ENCODE measurements at regions not wholly inside any gene's neighbourhood (a gene's known extent, or its start where the extent isn't known, plus 50 kb on each side); places are given as distances from the start of the nearest gene placed in this dataset.

DNA sequence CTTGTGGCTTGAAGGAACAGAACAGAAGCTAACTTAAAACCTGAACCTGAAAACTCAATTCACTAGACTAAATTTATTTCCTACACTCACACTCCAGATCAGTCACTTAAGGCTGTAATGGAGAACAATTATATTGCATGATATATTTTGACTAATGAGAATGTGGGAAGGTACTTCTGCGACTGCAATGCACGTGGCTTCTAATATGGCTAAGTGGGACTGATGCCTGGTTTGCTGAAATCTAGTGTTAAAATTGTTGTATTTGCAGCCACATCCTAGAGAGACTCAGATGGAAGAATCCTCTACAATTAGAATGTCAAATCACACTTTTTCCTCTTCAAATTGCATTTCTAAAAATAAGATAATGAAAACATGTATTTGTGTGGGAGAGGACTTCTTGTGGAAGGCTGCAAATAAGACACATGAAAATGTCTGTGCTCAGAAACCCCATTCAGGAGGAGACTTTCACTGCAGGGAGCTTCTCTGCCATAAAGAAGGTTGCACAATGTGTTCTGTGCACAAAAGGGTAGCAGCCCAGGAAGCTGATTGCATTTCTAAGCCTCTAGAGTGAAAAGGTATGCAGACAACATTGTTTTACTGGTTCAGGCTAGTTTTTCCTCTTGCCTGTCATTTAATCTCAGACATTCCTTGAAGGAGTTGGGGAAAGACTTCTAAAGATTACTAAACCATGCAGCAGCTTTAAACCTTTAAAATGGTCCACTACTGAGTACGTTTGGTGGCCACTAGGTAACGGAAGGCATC lies 224.3 kb downstream of the NEDD1 start:
- no peak for DNase-seq (ENCODE audit: extremely low read depth, insufficient read length)
- H3K4me3 ChIP-seq (replicated peaks; ENCODE audit: low read depth, low read length), result no peak overlapping the region
- TF ChIP-seq CTCF (IDR thresholded peaks at IDR 0.05; ENCODE audit: insufficient read depth, low read length, poor library complexity, severe bottlenecking), result no peak
- no peaks in the 10 kb centered on the region for H3K36me3 ChIP-seq (ENCODE audit: control insufficient read depth, insufficient read depth, low read length)
- H3K27me3 ChIP-seq (replicated peaks; ENCODE audit: control insufficient read depth, insufficient read depth, low read length), result no peaks in the 10 kb centered on the region

- Histone ChIP-seq H3K27me3 (replicated peaks; ENCODE audit: control insufficient read depth, insufficient read depth, low read length) (no peaks in the 10 kb centered on the region; the same call in 1 of the 2 replicates), H3K36me3 (ENCODE audit: control insufficient read depth, insufficient read depth, low read length) (no peaks in the 10 kb centered on the region), H3K4me3 (replicated peaks; ENCODE audit: low read depth, low read length) (no peak overlapping the region)
- no peak for DNase-seq (ENCODE audit: extremely low read depth, insufficient read length)
- no peak for TF ChIP-seq CTCF (IDR thresholded peaks at IDR 0.05; ENCODE audit: insufficient read depth, low read length, poor library complexity, severe bottlenecking)
Observed at GRCh38 chr12:97132270-97132669, 225.2 kb downstream of the NEDD1 start.

- no peak for DNase-seq (ENCODE audit: extremely low read depth, insufficient read length)
- Histone ChIP-seq H3K4me3 (replicated peaks; ENCODE audit: low read depth, low read length) (no peak overlapping the region), H3K27me3 (replicated peaks; ENCODE audit: control insufficient read depth, insufficient read depth, low read length) (no peaks in the 10 kb centered on the region; the same call in none of the 2 replicates), H3K36me3 (ENCODE audit: control insufficient read depth, insufficient read depth, low read length) (no peaks in the 10 kb centered on the region)
- no peak for TF ChIP-seq CTCF (IDR thresholded peaks at IDR 0.05; ENCODE audit: insufficient read depth, low read length, poor library complexity, severe bottlenecking)
Observed at GRCh38 chr12:97134495-97134894, 227.4 kb downstream of the NEDD1 start.

DNA sequence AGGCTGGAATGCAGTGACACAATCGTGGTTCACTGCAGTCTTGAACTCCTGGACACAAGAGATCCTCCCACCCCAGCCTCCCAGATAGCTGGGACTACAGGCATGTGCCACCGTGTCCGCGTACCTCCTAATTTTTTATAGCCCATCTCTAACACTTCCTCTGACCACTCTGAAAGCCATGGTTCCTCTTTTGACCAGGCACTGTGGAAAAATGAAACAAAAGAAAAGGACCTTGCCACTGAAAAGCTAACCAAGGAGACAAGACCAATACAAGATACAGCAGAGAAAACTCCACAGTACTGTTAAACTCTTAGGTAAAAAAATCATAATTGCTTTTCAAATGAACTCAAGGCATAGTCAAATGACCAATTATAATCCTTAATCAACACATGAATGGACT lies 233.3 kb downstream of the NEDD1 start:
- H3K27me3 ChIP-seq (replicated peaks; ENCODE audit: control insufficient read depth, insufficient read depth, low read length), result peaks cover 1% of the 10 kb centered on the region
- TF ChIP-seq CTCF (IDR thresholded peaks at IDR 0.05; ENCODE audit: insufficient read depth, low read length, poor library complexity, severe bottlenecking), result no peak

GRCh38 chr12:97142737-97143410 lies 235.8 kb downstream of the NEDD1 start:
- H3K4me3 ChIP-seq (replicated peaks; ENCODE audit: low read depth, low read length), result no peak overlapping the region
- peaks cover 1% of the 10 kb centered on the region; the same call in 1 of the 2 replicates for H3K27me3 ChIP-seq (replicated peaks; ENCODE audit: control insufficient read depth, insufficient read depth, low read length)
- H3K36me3 ChIP-seq (ENCODE audit: control insufficient read depth, insufficient read depth, low read length), result no peaks in the 10 kb centered on the region
- TF ChIP-seq CTCF (IDR thresholded peaks at IDR 0.05; ENCODE audit: insufficient read depth, low read length, poor library complexity, severe bottlenecking), result no peak
- DNase-seq (ENCODE audit: extremely low read depth, insufficient read length), result no peak

More for the DNA sequence above, 233.3 kb downstream of the NEDD1 start:
- no peak for DNase-seq (ENCODE audit: extremely low read depth, insufficient read length)
- Histone ChIP-seq H3K36me3 (ENCODE audit: control insufficient read depth, insufficient read depth, low read length) (no peaks in the 10 kb centered on the region), H3K4me3 (replicated peaks; ENCODE audit: low read depth, low read length) (no peak overlapping the region)

Measured in GM06990 (cell line).